Esophagus squamous epithelium (tissue), 4 donors: ENCODE measurements at regions not wholly inside any gene's neighbourhood (a gene's known extent, or its start where the extent isn't known, plus 50 kb on each side); places are given as distances from the start of the nearest gene placed in this dataset.

ENCODE experiments used
- CTCF ChIP-seq, 6 experiments: fragments of 450-650 bp in 4 of 6; fragments of 200-600 bp in 2 of 6; sonication (generic) in 2 of 6; IDR thresholded peaks; one replicate each; pipeline ENCODE4 v1.5.1; 2016 to 2019; ENCODE audit warnings: antibody characterized with exemption in 6 of 6, mild to moderate bottlenecking in 4 of 6, moderate library complexity in 4 of 6
- POLR2A ChIP-seq, 4 donors: fragments of 450-650 bp; IDR thresholded peaks; one replicate each; pipeline ENCODE4 v1.6.1; 2017; ENCODE audit warnings: antibody characterized with exemption in 4 of 4, mild to moderate bottlenecking in 4 of 4, moderate library complexity in 3 of 4

GRCh38 chr11:103703954-103704353 lies 332.5 kb upstream of the DDI1 start:
- TF ChIP-seq CTCF (IDR thresholded peaks at IDR 0.05), result no peak
- TF ChIP-seq POLR2A (IDR thresholded peaks at IDR 0.05), result no peak
